ENCODE measurements at regions not wholly inside any gene's neighbourhood (a gene's known extent, or its start where the extent isn't known, plus 50 kb on each side); places are given as distances from the start of the nearest gene placed in this dataset.

DNA sequence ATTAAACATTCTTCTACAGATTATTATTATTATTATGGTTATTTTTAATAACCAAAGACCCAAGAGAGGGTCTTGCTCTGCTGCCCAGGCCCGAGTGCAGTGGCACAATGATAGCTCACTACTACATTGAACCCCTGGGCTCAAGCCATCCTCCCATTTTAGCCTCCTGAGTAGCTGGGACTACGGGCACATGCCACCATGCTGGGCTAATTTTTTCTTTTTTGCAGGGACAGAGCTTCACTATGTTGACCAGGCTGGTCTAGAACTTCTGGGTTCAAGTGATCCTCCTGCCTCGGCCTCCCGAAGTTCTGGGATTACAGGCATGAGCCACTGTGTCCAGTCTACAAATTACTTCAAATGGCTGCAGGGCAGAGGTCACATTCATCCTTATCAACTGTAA, 179.8 kb downstream of the KCNRG start:
- no peak for DNase-seq (ENCODE audit: low read depth in 2 of 2)

DNA sequence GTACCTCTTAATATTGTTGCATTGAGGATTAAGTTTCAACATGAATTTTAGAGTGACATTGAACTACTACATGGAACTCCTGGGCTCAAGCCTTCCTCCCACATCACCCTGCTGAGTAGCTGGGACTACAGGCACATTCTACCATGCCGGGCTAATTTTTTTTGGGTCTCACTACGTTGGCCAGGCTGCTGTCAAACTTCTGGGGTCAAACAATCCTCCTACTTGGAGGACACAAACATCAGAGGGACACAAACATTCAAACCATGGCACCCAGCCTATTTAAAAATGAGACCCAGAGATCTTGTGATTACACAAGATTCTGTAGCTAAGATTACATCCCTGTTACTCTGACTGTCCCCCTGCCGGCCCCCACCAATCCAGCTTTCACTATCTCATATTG, 180.9 kb downstream of the KCNRG start:
- DNase-seq (ENCODE audit: low read depth in 2 of 2) = no peak

DNA sequence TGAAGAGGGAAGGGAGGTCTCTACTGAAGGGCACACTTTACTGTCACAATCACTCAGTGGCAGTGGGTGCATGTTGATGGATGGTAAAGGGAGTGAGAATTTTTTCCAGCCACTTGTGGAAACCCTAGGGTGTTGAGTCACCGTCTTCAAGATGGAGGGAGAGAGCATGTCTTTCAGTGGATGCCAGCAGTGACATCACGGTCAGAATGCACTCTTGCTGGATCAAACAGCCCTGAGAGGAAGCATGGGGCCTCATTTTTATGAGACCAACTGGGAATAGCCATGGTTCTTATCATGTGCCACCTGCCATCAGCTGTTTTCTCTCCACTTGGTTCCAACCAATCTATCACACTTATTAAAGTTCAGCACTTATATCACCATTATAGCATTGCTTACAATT, 182.5 kb downstream of the KCNRG start:
- DNase-seq (ENCODE audit: low read depth in 2 of 2) = no peak

DNA sequence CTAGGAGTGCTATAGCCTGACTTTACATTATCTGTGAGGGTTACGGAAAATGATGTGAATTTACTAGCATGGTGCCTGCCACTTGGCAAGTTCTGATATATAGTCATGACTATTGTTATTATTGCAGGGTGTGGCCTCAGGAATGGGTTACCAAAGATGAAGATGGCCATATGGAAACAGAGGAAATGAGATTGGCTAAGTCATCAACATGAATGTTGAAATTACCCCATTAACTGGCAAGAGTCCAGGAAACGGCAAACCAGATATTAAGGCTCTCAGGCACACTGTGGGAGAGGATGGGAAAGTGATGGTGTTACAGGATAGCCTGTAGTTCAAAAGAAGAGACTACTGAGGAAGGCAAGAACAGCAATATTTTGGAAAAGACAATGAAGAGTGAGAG, 183.3 kb downstream of the KCNRG start:
- DNase-seq (ENCODE audit: low read depth in 2 of 2) = no peak

DNA sequence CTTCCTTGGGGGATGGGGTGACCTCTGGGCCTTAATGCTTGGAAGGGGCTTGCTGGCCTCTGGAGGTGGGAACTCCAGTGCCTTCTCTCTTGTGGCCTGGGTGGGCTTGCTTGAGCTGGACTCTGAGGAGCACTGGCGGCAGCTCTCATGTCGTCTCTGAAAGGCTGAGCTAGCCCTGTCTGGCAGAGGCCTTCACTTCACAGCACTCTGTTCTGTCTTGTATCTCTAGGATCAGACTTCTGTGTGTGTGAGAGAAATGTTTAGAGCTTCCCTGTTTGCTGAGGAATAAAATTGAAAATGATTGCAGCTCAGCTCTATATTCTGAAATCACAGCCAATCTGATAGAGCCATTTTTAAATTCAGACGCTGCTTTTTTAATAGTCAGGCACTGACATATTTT, 185.3 kb downstream of the KCNRG start:
- no peak for DNase-seq (ENCODE audit: low read depth in 2 of 2)

DNA sequence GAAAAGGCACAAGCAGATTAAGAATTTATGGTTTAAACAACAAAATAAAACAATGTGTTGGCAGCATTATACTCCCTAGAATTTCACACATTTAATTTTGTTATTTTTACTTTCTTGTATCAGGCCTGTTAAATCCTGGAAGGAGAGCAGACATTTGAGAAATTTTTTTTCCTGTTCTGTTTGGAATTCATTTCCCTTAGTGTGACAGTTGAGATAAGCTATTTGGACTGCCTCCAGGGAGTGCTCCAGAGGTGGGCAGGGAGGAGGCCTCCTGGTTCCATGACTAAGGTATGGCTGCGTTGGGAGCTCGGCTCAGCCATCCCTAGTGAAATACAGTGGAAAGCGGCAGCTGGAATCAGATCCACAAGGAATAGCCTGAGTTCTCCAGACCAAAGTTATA, 185.7 kb downstream of the KCNRG start:
- no peak for DNase-seq (ENCODE audit: low read depth in 2 of 2)

DNA sequence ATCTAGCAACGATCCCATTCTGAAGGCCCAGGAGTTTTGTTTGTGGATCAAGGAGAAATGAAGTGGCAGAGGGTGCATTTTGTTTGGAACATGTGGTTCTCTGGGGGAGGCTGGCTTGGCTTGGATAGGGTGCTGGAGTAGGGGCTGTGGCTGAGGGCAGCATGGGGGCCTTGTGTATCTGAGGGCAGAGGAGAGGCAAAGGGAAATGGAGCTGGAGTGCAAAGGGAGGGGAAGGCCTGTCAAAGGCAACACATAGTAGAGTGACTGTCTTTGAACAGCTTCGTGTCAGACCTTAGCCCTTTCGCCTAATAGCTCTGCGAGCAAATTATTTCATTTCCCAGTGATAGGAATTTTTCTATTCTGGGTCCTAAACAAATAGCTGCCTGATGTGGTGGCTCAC, 187.2 kb downstream of the KCNRG start:
- DNase-seq (ENCODE audit: low read depth in 2 of 2) = no peak

DNA sequence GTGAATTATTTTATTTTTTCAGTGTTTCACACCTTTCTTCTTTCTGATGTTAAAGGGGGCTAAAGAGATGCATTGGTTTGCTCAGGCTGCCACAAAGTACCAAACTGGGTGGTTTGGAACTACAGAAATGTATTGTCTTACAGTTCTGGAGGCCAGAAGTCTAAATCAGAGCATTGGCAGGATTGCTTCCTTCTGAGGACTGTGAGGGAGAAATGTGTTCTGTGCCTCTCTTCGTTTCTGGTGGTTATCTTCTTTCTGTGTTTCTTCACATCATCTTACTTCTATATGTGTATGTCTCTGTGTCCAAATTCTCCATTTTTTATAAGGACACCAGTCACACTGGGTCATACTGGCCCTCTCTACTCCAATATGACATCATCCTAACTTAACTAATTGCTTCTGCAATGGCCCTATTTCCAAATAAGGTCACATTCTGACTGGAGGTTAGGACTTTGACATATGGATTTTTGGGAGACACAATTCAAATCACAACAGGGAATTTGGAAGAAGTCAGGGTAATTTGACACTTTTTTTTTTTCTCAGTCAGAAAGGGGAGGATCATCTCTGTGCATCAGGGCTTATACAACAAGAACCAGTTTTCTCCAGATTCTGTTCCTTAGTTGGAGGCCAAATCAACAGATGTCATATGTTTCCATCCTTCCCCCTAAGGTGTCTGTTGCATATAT, 188.2 kb downstream of the KCNRG start:
- no peak for DNase-seq (ENCODE audit: low read depth in 2 of 2)

DNA sequence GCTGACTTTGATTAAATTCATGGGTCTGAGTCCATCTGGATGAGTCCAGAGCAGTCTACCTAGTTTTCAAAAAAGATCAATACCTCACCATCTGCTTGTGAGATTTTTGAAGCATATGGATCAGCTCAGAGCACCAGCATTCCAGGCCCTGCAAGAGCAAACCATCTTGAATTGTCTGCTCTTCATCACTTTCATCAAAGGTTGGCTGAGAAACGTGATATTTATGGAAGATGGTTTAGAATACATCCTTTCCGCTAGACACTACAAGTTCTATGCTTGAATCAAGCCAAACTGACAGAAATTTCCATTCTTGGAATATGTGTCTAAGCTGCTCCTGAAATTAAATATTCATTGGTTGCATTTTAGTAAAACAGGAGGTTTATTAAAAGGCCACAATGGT, 190.3 kb downstream of the KCNRG start:
- DNase-seq (ENCODE audit: low read depth in 2 of 2) = no peak

DNA sequence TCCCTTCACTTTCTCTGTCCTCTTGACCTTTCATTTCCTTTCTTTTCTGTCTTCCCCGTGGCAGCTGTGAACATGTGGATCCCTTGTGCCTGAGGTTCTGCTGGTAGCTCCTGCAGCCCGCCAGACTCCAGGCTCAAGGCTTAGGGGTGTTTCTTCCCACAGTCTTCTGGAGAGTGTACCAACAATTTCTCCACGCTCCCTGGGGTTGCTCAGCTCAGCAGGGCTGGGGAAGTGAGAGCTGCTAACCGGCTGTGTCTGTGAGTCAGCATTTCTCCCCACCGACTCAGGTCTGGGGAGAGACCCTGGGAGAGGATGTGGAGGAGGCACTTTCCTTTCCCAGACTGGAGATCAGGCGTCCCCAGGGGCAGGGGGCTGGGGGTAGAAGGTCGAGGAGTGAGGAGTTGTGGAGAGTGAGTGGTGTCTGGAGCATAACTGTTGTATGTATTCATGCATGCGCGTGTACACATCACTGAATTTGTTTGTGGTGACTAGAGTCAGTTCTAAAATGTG, 193.6 kb downstream of the KCNRG start:
- no peak for DNase-seq (ENCODE audit: low read depth in 2 of 2)

DNA sequence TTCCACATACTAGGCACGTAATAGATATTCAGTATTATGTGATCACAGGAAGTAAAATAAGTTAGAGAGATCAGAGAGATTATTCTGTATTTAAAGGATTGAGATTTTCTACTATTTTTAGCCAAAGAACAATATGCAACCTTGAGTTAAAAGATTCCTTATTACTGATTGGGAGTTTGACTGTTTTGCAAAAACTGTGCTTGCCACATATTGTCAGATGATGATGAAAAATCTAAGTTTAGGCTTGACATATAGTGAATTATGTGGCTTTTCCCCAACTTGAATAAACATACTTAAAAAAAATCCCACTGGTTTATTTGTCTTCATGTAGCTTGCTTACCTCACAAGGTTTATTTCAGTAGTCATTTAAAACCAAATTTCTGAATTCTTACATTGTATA, 194.4 kb downstream of the KCNRG start:
- DNase-seq (ENCODE audit: low read depth in 2 of 2) = no peak

DNA sequence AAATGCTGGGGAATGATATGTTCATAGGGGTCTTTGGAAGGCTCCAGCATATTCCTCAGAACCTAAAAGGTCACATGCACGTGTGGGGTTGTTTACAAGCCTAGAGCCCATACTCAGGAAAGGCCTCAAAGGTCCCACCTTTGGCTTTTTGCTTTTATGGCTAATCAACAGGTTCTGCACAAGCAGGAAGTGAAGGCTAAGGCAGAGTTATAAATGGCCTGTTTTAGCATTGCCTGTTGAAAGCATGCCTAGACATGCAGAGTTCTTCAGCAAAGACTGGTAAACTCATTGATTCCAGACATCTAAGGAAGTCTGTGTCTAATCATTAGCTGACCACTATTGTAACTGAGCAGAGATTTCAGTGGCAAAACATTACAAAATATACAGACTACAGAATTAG, 198.3 kb downstream of the KCNRG start:
- no peak for DNase-seq (ENCODE audit: low read depth in 2 of 2)

DNA sequence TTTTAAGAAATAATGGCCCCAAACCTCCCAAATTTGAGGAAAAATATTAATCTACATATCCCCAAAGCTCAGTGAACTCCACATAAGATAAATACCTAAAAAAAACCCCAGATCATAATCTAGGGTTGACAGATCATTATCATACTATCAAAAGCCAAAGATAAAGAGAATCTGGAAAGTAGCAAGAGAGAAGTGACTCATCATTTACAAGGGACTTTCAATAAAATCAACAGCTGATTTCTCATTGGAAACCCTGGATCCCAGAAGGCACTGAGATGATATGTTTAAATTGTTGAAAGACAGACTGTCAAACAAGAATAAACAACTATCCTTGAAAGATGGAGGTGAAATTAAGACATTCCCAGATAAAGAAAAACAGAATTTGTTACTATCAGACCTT, 199.3 kb downstream of the KCNRG start:
- DNase-seq (ENCODE audit: low read depth in 2 of 2) = no peak

DNA sequence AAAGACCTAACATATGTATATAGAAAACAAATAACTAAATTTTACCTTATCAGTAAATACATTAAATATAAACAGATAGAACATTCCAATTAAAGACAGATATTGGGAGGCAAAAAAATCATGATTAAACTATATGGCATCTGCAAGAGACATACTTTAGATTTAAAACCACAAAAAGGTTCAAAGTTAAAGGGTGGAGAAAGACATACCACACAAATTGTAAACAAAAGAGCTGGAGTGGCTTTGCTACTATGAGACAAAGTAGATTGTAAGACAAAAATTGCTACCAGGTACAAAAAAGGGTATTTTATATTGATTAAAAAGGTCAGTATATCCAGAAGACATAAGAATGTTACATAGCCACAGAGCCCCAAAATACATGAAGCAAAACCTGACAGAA, 200.2 kb downstream of the KCNRG start:
- no peak for DNase-seq (ENCODE audit: low read depth in 2 of 2)

DNA sequence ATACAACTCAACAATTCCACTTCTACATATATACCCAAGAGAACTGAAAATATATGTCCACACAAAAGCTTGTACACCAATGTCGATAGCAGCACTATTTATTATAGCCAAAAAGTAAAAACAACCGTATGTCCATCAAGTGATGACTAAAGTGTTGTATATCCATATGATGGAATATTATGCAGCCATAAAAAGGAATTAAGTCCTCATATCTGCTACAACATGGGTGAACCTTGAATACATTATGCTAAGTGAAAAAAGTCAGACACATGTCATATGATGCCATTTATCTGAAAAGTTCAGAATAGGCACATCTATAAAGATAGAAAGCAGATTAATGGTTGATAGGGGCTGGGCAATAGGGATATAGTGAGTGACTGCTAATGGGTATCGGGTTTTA, 204.5 kb downstream of the KCNRG start:
- DNase-seq (ENCODE audit: low read depth in 2 of 2) = no peak

DNA sequence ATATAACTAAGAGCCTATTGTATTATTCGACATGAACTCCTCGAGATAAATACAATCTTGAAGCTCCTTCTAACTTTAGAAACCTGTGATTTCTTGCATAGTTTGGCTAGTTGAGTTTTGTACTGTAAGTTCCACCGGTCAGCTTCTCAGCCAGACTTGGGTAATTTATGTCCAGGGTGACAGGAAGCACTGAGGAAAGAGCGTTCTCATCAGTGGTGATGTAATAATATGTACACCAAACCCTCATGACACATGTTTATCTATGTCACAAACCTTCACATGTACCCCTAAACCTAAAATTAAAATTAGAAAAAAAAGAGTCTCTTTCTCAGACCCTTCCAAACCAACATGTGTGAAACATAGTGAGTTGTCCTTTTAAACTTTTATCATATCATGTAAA, 205.7 kb downstream of the KCNRG start:
- DNase-seq (ENCODE audit: low read depth in 2 of 2) = no peak

DNA sequence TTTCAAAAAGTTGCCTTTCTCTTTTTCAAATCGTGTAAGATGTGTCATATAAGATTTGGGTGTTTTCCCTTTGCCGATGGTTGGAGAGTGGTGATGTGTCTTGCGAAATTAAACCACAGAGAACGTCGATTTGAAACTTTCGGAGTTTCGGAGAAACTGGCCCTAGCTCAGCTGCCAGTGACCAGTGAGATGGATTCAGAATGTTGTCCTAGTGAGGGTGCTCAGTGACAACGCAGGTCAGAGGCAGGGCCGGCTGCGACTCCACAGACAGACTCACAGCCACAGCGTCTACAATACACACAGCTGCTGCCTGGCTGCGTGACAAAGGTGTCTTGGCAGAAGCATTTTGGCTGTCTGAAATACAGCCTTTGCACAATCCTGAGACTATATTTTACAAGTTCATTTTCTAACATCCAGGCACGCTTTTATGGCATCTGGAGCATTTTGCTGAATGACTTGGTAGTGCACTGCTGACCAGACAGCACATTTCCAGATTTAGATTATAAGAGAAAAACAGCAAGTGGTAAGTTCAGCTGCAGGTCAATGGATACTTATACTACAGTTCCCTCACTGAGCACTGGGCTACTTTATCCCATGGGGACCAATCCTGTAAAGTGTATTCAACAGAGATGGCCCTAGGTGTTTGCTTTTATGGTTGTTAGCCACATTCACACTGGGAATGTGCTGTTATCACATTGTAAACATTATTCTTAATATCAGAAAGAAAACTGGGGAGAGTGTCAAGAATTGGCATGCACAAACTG, 207.5 kb downstream of the KCNRG start:
- DNase-seq (ENCODE audit: low read depth in 2 of 2) = no peak

DNA sequence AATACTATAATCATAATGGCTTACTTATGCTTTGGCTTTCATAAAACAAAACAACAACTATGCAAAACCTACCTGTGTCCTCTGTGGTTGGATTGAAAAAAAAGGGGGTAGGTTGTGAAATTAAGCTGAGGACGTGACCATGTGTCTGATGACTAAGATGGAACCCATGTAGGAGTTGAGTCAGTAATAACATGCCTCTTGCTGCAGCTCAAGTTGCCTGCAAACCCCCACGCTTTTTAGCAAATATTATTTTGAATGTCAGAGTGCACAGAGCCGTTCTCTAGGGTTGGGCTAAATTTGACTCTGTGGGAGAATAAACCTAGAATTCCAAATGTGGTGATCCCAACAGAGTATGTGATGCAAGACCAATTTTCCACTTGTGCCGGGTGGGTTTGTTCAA, 209.3 kb downstream of the KCNRG start:
- no peak for DNase-seq (ENCODE audit: low read depth in 2 of 2)

DNA sequence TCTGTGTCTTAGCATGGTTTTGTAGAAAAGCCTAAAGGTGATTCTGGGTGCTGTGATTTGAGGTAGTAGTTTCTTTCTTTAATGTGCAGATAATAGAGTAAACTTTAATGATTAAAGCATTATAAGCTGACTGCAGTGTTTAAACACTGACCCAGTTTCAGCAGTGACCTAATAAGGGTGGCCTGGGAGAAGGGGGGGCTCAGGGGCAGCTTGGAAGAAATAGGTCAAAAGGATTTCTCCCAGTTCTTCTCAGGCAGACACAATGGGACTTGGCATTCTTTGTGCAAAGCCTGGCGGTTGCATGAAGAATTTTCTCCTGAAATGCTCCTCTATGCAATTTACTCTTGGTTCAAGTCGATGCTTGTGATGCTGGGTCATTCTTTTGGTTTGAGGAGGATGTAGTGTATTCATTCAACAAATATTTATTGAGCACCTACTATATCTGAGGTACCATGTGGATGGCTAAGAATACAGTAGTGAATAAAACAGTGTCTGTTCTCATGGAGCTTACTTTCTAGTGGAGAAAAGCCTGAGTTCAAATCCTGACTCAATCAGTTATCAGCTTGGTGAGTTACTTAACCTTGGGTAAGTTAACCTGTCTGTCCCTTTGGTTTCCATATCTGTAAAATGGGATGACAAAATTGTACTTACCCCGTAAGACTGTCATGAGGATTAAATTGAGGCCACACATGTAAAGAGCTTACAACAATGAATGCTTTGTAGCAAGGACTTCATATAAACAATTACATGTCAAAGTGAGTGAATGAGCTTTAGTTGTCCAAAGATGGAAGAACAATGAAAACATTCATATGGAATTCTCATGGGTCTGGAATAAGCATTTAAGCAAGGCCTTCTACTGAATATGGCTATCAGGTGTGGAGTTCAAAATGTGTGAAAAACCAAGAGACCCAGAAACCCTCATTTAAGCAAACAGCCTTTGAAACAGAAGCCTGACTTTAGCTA, 210.2 kb downstream of the KCNRG start:
- DNase-seq (ENCODE audit: low read depth in 2 of 2) = no peak

DNA sequence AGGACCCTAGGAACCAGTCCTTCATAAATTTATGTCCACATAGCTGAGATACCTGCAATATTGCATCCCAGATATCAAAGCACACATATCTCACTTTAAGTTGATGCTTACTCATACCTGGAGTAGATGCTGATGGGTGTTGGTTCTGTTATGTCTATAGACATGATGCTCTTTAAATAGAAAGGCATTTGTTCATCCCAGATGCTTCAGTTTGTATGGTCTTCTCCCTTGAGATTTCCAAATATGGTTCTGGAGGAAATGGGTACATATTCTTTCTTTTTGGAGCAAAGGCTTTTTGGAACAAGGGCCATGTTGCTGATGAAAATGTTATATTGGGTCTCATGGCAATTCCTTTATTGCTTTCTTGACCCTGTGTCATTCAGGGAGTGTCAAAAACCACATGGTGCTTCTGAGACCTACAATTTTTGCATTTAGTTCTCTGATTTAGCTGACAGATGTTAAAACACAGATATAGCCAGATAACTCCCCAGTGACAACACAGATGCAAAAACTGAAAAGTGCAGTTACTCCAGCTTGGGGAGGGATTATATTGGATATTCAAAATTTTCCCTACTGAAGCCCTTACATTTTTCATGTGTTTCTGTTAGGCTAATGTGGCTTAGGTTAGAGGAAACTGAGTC, 211.4 kb downstream of the KCNRG start:
- no peak for DNase-seq (ENCODE audit: low read depth in 2 of 2)

DNA sequence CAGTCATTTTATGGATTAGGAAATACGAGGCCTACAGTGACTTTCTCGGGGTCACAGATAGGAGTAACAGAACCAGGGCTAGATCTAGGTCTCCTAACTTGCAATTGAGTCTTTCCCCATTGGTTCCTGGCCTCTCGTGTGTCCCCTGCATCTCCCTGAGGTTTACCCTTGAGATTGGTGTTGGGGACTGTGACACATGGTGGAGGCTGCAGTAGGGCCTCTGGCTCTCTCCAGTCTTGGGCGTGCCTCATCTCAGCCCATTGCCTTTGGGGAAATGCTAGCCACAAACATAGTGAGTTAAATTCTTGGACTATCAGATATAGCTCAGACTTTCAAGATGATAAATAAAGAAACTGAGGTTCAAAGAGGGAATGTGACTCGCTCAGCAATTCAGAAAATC, 212.1 kb downstream of the KCNRG start:
- no peak for DNase-seq (ENCODE audit: low read depth in 2 of 2)

DNA sequence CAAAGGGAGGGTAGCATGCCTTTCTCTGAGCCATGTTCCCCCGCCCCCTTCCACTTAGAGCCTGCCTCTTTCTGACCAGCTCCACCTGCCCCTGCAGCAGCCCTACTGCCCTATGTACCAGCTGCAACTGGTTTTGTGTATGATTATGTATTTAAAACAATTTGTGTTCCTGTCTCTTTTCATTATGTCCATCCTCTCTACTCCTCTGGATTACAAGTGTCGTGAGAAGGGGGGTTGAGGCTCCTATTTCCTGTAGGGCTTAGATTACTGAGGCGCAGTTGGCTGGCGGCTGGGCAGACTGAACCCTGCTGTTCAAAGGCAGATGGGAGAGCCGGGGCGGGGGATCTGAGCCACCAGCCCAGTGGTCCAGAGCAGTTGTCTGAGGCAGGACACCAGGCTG, 213.3 kb downstream of the KCNRG start:
- DNase-seq (ENCODE audit: low read depth in 2 of 2) = no peak
